ENCODE measurements at regions not wholly inside any gene's neighbourhood (a gene's known extent, or its start where the extent isn't known, plus 50 kb on each side); places are given as distances from the start of the nearest gene placed in this dataset.
A peak's percentile ranks its signal among the peaks of the same experiment; 100 is the strongest.
"Not testable (repeated sequence)": the region's sequence is repeated elsewhere in the genome, so short reads cannot be mapped to it uniquely, and the experiment has no call there.

GRCh38 chr4:159950707-159951106 is 847.8 kb downstream of the RAPGEF2 start:
- DNase-seq: peak in 1 of 2 experiments; percentile 29

DNA sequence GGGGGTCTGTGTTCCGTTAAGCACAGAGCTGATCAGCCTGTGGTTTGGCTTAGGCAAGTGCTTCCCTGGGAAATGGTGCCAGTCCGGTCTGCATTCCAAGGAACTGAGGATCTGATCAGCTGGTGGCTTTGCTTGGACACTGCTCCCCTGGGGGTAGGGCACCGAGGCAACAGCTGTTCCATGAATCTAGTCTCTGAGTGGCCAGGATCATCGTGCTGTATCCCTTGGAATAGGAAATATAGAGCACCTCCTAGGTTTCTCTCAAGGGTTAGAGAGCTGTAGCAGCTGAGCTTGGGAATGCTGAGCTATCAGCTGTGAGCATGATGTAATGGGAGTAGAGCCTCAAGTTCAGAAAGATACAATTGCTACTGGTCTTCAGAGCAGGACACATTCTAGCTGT is 863.9 kb downstream of the RAPGEF2 start:
- DNase-seq: no peak

- not testable (repeated sequence) for DNase-seq
Observed at GRCh38 chr4:159976871-159977482, 874.1 kb downstream of the RAPGEF2 start.

DNA sequence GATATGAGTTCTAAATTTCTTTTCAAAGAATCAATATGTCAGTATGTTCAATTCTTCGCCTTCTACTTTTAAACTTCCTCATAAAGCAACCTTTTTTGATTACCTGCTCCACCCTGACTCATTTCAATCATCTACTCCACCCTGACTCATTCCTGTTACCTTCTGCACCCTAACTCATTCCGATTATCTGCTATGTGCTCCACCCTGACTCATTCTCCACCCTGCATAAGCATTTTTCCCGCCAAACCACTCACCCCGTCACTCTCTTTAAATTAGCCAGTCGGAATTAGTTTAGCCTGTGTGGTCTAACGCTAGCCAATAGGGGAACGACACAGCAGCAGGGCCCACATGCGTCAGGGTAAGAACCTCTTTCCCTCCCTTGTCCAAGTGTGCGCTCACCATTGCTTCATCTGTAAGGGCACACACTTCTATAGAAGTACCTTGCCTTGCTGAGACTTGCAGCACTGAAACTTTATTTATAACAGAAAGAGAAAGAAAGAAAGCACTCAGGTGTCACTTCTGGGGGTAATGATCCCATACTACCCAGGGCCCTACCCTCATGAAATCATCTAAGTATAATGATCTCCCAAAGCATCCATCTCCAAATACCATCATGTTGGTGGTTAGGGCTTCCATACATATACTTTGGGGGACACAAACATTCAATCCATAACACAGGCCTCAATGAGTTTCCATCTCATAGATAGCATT is 875.2 kb downstream of the RAPGEF2 start:
- DNase-seq: no peak

DNA sequence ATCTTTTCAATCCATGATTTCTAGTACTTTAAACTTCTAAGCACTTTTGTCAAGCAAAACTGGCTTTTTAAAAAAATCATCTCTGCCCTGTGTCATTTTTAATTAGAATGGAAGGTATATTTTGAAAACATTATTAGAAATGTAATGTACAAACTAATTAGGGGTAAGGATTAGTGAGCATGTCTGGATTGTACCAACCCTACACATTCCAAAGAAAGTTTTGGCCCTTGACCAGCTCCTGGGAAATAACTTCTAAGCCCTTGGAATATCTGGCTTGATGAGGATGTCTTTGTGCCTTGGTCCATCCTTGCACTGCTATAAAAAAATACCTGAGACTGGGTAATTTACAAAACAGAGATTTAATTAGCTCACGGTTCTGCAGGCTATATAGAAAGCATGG is 876.5 kb downstream of the RAPGEF2 start:
- no peak for DNase-seq

DNA sequence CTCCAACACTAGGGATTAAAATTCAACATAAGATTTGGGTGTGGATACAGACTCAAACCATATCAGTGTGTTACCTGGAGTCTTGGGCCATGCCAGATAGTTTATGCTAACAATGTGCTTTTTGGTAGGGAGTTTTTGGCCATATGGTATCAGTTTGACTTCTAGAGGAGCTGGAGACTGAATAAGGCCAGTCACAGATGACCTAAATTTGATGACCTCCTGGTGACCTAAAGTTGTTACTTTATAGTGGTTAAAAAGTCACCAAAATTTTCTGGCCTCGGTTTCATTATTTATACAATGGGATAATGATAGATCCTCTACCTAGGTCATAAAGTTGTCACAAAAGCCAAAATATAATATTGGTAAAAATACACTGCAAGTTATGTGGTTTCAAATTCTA is 877.1 kb downstream of the RAPGEF2 start:
- no peak for DNase-seq

DNA sequence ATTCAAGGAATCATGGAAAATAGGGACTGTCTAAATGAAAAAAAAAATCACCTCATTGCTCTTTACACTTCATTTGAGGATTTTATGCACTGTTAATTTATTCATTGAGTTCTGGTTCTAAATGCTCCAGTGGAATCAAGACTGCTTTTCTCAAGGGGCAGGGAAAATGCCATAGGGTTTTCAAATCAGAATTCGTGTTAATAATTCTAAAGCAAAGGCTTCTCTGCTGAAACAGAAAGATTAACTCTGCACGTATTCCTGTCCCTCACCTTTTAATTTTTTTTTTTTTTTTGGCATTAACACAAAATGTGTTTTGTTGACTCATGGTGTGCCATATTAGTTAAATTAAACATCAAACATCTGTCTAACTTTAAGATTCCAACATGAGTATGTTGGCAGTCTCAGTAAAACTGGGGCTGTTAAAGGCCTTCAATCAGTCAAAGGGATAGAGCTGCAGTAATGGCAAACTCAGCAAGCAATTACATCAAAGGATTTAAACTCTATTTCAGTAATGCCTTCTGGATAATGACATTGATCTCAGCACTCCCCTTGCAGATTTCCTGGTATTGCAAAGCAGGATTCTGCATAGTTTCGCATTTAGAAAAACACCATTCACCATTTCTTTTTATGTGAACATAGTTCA is 878.1 kb downstream of the RAPGEF2 start:
- no peak for DNase-seq

DNA sequence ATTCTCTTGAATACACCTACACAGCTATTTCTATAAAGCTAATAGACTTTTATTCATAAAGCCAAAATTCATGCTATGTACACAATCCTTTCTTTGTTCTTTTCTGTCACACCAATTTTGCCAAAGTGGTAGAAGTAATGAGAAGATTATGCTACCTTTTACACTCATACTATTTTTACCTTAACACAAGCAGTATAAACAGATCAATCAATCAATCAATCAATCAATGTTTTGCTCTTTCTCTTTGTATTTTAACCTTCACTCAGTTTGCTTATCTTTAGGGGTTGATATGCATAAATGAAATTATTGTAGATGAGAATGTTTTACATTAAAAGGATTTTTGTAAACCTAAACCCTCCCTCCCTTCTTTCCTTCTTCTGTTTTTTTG is 878.6 kb downstream of the RAPGEF2 start:
- DNase-seq: no peak

DNA sequence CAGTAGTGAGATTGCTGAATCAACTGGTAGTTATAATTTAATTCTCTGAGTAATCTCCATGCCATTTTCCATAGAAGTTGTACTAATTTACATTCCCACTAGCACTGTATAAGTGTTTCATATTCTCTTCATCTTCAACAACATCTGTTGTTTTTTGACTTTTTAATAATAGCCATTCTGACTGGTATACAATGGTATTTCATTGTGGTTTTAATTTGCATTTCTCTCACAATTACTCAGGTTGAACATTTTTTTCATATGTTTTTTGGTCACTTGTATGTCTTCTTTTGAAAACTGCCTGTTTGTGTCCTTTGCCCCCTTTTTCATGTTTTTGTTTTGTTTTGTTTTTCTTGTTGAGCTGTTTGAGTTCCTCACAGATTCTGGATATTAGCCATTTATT is 880.2 kb downstream of the RAPGEF2 start:
- no peak for DNase-seq

- no peak for DNase-seq
Observed at GRCh38 chr4:160009656-160010493, 907.0 kb downstream of the RAPGEF2 start.

- no peak for DNase-seq
Observed at GRCh38 chr4:160019936-160020335, 917.1 kb downstream of the RAPGEF2 start.

- no peak for DNase-seq
Observed at GRCh38 chr4:160020804-160021203, 917.9 kb downstream of the RAPGEF2 start.

GRCh38 chr4:160021870-160022269 is 919.0 kb downstream of the RAPGEF2 start:
- no peak for DNase-seq

GRCh38 chr4:160026721-160027120 is 923.8 kb downstream of the RAPGEF2 start:
- DNase-seq: no peak

DNA sequence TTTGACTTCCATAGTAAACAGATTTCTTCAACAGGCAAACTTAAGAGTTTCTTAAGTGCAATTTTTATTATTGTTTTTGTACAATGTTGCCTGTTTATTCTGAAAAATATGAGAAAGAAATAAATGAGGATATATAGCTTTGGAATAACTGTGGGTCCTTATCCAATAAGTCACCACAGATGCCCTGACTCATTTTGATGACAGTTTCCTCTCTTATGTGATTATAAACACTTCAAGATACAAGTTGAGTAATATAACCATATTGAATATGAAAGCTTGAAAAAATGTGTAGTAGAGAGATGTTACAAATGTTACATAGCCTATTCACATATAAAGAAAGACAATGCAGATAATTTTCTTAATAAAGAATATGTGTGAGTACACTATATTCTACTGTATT is 931.6 kb downstream of the RAPGEF2 start:
- no peak for DNase-seq

- DNase-seq: no peak
Observed at GRCh38 chr4:160038615-160039014, 935.7 kb downstream of the RAPGEF2 start.

GRCh38 chr4:160044693-160045092 is 941.8 kb downstream of the RAPGEF2 start:
- no peak for DNase-seq

DNA sequence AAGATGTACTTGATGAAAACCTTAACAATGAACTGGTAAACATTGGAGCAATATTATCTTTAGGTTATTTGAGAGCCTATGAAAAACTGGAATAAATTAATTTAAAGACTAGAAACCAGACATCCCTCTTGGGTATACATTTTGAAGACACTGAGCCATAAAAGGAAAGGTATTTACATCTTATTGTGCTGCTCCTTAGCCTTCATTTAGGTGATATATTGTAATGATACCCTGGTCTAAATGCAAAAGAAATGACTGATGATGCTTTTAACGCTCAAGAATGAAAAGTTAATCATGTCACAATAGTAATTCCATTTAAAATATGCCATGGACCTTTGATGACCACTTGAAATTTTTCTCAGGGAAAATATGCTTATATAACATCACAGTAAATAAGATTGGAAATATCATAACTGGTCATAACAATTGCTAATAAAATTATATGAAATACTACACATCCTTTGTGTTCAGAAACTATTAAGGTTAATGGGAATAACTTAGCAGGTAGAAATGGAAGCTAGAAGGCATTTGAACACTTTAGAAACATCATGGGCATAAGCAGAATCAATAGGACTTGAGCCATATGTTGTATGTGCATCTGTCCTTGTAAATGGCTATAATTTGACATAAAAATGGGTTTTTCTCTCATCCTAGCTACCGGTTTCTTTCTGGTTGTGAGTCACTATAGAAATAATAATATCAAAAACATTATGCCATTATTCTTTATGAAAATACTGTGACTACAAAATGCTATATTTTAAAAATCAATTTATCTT is 979.7 kb downstream of the RAPGEF2 start:
- DNase-seq: no peak

GRCh38 chr4:160091631-160092030 is 988.8 kb downstream of the RAPGEF2 start:
- no peak for DNase-seq

DNA sequence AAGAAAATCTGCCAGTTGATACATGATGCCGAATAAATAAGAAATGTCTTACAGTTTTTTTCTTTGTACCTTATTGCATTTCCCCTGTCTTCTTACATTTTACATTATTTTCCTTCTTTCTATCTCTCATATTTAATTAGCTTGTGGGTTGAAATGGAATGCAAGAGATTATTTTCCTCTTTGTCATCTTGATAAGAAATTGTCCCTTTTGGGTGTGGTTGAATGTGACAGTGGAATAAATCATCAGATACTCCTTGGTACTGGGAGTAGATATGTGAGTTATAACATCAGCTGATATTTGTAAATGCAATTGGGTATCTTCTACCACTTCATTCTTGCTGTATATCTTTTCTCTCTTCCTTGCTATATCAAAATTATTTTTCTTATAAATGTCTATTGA is 997.4 kb downstream of the RAPGEF2 start:
- no peak for DNase-seq

GRCh38 chr4:160110891-160111290 is 1008.0 kb downstream of the RAPGEF2 start:
- DNase-seq: no peak

DNA sequence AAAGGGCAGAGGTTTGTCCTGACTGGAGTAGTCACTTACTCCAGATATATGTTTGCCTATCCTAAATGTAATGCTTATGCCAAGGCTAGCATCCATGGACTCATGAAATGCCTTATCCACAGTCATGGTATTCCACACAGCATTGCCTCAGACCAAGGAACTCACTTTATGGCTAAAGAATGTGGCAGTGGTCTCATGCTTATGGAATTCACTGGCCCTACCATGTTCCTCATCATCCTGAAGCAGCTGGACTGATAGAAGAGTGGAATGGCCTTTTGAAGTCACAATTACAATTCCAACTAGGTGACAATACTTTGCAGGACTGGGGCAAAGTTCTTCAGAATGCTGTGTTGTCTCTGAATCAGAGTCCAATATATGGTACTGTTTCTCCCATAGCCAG is 1014.8 kb downstream of the RAPGEF2 start:
- no peak for DNase-seq
